ENCODE measurements at regions not wholly inside any gene's neighbourhood (a gene's known extent, or its start where the extent isn't known, plus 50 kb on each side); places are given as distances from the start of the nearest gene placed in this dataset.

DNA sequence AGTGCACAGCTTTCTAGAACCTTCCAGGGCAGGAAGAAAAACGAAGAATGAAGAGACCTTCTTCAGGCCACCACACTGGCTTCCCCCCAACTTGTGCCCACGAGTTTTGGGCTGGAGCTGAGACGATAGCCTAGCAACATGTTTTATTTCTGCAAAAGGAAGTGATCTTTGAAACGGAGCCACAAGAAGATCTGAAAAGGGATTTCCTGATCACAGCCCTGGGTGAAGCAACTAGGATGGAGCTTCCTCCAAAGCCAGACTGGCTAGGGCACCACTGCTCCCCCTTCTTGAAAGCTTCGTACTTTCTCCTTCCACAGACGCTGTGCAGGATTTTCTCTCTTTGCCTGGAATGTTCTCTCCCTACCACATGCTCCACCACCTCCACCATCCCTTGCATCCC is 418.3 kb downstream of the MED13L start:
- no peak overlapping the region for H3K4me3 ChIP-seq (ENCODE audit: low read depth, low read length)

DNA sequence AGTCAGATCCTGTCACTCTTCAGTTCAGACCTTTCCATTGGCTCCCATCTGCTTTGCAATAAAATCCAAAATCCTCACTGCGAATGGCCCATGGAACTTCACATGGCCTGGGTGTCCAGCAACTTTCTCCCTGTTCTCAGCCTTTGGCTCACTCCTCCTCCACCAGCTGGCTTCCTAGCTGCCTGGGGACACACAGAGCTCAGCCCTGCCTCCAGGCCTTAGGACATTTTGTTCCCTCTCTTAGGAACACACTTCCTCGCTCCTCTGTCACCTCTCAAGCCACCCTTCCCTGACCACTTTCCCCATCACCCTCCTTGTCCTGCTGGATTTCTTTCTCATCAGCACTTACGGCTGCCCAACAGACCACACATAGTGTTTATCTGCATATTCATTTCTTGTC is 419.6 kb downstream of the MED13L start:
- H3K4me3 ChIP-seq (ENCODE audit: low read depth, low read length): no peak overlapping the region

DNA sequence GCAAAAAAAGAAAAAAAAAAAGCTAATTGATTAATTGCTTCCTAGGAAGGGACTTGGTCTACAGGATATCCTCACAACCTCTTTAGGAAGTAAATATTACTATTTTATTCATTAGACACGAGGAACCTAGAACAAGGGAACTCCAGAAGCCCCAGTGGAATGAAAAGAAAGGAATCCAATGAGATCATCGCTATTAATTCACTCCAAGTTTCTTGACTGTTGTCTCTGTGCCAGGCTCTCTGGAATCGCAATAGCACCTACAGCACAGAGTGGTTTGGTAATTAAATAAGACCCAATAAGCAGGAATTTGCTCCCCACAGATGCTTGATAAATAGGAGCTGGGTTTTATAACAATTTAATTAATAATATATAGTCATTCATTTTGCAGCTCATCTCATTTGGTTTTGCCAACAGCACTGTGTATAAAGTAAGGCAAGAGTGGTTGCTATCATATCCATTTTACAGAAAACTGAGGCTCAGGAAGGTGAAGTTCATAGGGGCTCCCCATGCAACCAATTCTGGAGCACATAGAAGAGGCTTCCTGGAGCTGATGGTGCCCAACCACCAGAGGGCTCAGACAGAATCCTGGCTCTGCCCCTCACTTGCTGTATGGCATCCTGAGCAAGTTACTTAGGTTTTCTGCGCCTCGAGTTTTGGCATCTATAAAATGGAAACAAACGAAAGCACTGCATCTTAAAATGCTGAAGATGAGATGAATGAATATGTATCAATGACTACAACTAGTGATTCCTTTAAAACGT is 420.2 kb downstream of the MED13L start:
- no peak overlapping the region for H3K4me3 ChIP-seq (ENCODE audit: low read depth, low read length)

DNA sequence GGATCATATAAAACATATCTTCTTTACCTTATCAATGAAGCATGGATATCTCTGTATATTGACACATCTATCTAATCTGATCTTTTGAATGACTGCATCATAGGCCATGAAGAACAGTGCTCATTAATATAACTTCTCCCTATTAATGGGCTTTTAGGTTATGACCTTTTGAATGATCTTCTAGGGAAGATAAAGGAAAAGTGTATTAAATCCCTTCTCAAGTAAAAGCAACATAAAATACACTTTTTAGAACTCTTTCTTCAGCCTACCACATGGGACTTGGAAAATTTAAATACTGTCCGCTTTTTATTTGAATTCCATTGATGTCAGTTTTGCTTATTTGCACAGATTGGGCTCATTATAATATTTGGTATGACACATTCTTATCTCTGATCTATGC is 425.4 kb downstream of the MED13L start:
- H3K4me3 ChIP-seq (ENCODE audit: low read depth, low read length): no peak overlapping the region

DNA sequence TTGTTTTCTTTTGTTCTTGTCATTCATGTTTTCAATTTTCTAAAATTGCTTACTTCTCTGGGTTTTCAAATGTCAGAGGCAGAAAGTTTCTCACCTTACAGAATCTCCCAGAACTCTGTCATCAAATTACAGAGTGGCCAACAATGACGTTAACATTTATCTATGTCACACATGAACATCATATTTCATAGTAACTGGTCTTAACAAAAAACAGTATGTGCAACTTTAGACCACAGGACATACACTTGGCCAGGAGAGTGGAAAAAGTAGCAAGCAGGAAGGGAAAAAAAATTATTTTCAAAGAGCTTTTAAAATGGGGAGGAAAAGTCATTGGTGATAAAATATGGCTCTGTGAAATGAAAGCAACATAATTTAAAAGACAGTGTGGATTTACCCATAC is 426.5 kb downstream of the MED13L start:
- H3K4me3 ChIP-seq (ENCODE audit: low read depth, low read length): no peak overlapping the region

DNA sequence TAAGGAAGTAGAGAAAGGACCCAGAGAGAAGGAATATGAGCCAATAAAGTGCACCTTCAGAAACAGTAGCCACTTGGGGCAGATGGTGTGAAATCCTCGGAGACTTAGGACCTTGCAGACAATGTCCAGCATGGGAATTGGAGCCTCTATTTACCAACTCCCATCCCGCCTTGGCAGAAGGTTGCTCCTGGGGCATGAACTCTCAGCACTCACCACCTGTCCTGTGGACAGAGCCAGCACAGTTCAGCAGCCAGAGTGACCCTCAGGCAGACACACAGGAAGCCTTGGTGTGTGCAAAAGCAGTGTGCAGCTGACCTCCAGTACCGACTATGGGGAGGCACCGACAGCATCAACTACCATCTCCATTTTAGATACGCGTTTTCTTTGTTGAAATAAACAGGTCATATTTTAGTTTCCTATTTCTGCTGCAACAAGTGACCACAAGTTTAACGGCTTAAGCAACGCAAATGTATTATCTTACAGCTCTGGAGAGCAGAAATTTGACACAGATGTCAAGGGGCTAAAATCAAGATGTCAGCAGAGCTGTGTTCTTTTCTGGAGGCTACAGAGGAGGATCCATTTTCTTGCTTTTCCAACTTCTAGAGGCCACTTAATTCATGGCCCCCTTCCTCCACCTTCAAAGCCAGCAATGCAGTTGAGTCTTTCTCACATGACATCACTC is 428.1 kb downstream of the MED13L start:
- H3K4me3 ChIP-seq (ENCODE audit: low read depth, low read length): no peak overlapping the region

DNA sequence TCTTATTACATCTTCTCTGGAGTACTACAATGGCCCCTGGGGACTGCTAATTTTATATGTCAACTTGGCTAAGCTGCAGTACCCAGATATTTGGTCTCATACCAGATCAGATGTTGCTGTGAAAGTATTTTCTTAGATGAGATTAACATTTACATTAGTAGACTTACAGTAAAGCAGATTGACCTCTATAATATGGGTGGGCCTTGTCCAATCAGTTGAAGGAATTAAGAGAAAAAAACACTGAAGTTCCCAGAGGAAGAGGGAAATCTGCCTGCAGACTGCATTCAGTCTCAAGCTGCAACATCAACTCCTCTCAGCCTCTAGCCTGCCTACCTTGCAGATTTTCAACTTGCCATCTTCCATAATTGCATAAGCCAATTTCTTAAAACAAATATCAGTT is 430.1 kb downstream of the MED13L start:
- H3K4me3 ChIP-seq (ENCODE audit: low read depth, low read length): no peak overlapping the region

DNA sequence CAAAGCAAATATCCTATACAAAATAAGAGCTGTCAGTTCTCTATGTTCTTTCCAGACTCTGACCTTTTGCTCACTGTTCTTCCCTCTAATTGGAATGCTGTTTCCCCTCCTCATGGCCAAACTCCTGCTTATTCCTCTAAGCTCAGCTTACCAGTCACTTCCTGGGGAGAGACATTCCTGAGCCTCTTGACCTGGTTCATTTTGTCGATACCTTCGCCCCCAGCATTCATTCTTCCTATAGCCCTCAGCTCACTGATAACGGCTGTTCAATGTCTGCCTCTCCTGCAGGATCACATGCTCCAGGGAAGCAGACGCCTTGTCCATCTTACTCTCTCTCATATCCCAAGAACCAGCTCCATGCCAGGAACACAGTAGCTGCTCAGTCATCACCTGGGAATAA is 431.0 kb downstream of the MED13L start:
- no peak overlapping the region for H3K4me3 ChIP-seq (ENCODE audit: low read depth, low read length)

DNA sequence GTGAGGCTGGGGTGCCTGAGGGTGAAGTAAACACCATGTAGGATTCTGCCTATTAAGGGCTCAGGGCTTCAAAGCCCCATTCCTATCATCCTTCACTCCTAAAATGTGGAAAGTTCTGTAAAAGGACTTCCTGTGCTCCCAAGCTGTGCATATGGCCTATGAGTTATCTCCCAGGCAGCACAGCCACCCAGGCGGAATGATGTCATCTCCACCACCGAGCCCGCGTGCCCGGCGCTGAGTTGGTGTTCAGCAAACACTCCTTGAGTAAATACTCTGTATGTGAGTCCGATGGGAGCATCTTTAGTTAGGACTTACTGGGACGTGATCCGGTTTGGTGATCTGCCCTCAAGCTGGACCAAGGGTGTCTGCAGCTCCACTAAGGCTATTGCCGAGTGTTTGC is 437.3 kb downstream of the MED13L start:
- no peak overlapping the region for H3K4me3 ChIP-seq (ENCODE audit: low read depth, low read length)

DNA sequence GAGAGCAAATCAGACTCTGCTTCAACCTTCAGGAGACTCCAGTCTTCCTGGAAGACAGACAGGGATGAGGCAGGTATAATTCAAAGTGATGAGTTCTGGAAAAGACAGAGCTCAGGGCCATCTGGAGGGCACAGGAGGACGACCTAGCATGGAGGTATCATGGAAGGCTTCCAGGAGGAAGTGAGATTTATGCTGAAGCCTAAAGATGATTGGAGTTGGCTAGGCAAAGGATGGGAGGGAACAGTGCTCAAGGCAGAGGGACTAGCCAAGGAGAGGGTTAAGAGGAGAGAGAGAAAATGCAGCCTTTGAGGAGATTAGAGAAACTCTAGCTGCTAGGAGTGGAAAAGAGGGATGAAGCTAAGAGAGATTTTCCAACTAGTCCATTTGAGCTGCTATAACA is 438.5 kb downstream of the MED13L start:
- H3K4me3 ChIP-seq (ENCODE audit: low read depth, low read length): no peak overlapping the region

DNA sequence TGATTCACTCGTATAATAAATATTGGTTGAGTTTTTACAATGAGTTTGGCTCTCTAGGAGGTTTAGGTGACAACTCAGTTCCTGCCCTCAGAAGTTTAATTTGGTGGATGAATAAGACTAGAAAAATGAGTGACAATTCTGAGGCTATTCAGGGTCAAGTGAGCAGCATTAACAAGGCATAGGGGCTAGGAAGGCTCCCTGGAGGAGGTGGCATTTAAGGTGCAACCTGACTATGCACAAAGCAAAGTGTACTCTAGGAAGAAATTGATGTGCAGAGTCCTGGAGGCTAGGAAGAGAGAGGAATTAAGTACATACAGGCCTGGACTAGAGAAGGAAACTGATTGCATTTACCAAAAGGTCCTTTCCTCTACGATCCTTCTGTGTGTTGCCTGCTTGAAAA is 440.3 kb downstream of the MED13L start:
- no peak overlapping the region for H3K4me3 ChIP-seq (ENCODE audit: low read depth, low read length)

DNA sequence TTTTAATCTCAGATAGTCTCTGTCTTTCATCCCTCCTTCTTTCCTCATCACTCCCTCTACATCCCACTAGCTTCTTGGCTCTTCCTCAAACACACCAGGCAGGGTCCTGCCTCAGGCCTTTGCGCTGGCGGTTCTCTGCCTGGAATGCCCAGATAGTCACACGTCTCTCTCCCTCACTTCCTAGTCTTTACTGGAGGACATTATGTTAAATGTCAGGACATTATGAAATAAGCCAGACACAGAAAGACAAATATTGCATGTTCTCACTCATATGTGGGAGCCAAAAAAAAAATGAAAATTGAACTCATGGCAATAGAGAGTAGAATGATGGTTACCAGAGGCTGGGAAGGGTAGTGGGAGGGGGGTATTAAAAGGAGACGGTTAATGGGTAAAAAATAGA is 442.0 kb downstream of the MED13L start:
- H3K4me3 ChIP-seq (ENCODE audit: low read depth, low read length): no peak overlapping the region

DNA sequence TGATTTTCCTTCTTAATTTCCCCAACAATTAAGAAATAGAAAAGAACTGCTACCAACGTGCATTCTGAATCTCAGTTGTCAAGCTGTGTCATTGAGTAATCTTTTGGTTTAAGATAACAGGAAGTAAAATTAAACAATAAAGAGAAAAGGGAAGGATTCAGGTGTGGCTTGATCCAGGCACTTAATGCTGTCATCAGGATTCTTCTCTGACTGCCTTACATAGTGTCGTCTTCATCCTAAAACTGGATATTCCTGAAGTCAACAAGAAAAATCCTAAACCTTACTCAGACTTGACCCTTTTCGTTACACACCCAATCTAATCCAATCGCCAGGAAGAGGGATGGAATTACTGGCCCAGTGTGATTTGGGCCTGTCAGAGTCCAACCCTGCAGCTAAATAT is 443.8 kb downstream of the MED13L start:
- H3K4me3 ChIP-seq (ENCODE audit: low read depth, low read length): no peak overlapping the region

DNA sequence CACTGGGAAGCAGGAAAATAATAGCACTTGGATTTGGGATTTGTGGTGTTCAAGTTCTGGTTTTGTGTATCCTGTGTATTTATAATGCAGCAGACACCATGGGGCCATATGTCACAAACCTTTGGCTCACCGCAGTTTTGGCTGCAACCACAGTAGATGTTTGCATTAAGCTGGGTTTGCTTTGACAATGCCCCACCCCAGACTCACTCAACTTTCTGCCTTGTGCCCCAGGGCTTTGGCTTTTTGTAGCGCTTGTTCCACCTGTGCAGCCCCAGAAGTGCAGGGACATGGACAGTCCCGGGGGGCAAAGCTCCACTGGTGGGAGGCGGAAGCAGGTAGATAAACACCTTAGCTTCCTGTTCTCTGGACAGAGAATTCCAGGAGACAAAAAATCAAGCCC is 446.9 kb downstream of the MED13L start:
- no peak overlapping the region for H3K4me3 ChIP-seq (ENCODE audit: low read depth, low read length)

DNA sequence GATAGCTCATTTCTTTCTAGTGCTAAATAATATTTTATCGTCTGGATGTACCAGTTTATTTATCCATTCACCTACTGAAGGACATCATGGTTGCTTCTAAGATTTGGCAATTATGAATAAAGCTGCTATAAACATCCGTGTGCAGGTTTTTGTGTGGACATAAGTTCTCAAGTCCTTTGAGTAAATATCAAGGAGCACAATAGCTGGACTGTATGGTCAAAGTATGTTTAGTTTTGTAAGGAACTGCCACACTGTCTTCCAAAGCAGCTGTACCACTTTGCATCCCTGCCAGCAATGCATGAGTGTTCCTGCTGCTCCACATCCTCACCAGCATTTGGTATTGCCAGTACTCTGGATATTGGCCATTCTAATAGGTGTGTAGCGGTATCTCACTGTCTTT is 447.4 kb downstream of the MED13L start:
- no peak overlapping the region for H3K4me3 ChIP-seq (ENCODE audit: low read depth, low read length)

DNA sequence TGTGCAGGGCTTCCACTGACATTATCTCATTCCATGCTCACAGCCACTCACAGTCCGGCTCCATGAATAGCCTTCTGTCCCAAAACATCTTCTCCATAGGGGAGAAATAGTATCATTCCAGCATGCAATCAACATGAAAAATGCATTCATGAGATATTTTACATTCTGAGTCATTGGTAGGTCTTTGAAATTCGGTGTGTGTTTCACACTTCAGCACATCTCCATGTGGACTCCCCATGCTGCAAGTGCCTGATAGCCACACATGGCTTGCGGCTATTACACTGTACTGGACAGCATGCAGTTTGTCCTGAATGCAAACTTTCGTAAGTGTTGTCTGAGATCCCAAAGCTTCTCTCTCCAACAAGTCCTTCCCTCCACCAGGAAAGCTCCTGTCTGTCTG is 449.3 kb downstream of the MED13L start:
- no peak overlapping the region for H3K4me3 ChIP-seq (ENCODE audit: low read depth, low read length)

DNA sequence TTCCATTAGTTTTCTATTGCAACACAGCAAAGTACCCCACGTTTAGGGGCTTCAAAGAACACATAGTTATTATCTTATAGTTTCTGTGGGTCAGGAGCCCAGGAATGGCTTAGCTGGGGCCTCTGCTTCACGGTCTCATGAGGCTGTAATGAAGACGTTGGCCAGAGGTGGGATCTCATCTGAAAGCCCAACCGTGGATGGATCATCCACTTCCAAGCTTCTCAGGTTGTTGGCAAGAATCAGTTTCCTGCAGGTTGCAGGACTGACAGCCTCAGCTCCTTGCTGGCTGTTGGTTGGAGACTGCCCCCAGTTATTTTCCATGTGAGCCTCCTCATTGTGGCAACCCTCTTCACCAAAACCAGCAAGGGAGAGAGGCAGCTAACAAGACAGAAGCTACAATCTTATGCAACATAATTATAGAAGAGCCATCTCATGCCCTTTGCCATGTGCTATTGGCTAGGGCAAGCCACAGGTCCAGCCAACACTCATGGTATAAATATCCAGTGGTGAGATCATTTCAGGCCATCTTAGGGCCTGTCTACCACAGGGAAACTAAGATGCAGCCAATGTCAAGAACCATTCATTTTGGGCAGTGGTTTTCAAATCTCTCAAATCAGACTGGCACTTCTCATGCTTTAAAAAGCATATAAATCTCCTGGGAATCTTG is 452.4 kb downstream of the MED13L start:
- no peak overlapping the region for H3K4me3 ChIP-seq (ENCODE audit: low read depth, low read length)

DNA sequence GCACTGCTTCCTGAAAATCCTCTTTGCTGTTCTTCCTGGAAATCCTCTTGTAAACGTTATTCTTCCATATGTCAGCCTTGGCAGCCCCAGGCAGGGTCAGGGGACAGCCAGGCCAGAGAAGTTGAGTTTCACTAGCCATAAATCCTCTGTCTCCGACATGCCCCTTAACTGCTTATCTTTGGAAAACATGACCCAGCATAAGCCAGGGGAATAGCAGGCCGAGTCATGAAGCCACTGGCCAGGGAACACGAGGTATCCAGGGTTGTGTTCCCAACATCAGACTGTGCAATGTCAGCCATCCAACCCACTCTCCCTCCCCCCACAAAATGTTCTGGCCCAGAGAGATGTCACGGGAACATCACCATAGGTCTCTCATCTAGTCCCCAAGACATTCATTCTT is 453.9 kb downstream of the MED13L start:
- no peak overlapping the region for H3K4me3 ChIP-seq (ENCODE audit: low read depth, low read length)

DNA sequence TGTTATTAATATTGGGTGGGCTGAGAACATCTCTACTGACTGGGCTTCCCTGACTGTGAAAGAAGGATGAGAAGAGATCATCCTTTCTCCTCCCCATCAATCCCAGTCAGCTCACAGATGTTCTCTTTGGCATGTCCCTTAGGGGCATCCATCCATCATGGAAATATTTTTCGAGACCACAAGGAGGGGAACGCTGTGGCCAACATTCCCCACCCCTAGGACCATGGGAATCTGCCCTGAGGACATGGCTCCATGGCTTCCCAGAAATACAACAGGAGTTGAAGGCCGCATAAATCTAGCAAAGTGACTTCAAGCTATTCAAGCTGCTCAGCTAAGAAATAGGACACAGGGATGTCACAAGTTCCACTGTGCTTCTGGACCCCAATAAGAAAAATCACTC is 456.8 kb downstream of the MED13L start:
- no peak overlapping the region for H3K4me3 ChIP-seq (ENCODE audit: low read depth, low read length)

DNA sequence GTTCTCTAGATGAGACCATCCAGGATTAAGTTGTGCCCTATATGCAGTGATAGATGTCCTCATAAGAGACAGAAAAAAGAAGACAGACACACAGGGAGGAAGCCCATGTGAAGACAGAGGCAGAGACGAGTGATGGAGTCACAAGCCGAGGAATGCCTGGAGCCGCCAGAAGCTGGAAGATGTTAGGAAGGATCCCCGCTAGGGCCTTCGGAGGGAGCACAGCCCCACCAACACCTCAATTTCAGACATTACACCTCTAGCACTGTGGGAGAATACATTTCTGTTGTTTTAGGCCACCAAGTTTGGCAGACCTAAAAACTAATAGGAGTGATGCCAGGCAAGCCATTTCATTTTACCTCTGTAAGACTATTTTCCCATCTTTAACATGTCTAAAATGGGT is 458.5 kb downstream of the MED13L start:
- no peak overlapping the region for H3K4me3 ChIP-seq (ENCODE audit: low read depth, low read length)

DNA sequence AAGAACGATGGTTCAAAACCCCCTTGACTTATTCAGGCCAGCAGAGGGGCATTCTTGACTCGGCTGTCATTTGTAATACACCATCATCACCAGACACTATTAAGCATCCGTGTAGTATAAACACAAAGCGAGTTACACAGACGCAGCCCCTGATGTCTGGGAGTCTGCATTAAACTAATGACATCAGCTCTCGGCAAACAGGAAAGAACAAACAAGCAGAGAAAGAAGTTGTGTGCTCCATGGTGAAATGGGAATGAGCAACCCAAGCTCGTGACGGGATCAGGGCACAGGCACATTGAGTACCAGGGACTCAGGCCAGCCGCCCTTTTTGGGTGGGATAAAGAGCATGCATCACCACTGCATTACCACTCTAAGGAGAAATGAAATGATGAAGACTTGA is 460.1 kb downstream of the MED13L start:
- no peak overlapping the region for H3K4me3 ChIP-seq (ENCODE audit: low read depth, low read length)

DNA sequence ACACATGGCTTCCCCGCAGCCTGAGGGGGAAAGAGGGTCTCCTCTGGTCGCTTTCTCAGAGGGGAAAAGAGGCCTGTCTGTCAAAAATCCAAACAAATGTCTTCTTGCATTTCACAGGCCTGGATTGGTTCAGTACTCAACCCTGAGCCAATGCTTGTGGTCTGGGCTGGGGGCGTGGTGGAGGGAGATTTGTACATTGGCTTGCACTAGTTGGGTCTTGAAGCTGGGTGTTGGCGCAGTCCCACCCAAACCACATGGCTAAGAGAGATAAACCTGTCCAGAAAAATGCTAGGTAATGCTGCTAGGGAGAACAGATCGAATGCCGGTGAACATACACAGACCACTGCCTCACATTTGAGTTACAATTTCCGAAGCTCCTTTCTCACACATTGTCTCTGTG is 461.6 kb downstream of the MED13L start:
- H3K4me3 ChIP-seq (ENCODE audit: low read depth, low read length): no peak overlapping the region
